Thyroid gland (tissue), 4 donors: ENCODE measurements at regions not wholly inside any gene's neighbourhood (a gene's known extent, or its start where the extent isn't known, plus 50 kb on each side); places are given as distances from the start of the nearest gene placed in this dataset.

Source experiments
- CTCF ChIP-seq, 6 experiments: fragments of 200-600 bp in 3 of 6; fragments of 450-650 bp in 3 of 6; sonication (generic) in 3 of 6; IDR thresholded peaks; one replicate each; pipeline ENCODE4 v1.5.1; 2016 to 2019; ENCODE audit warnings: antibody characterized with exemption in 6 of 6, mild to moderate bottlenecking in 2 of 6, inconsistent platforms in 1 of 6, moderate library complexity in 1 of 6
- POLR2A ChIP-seq, 2 donors: fragments of 450-650 bp; IDR thresholded peaks; one replicate each; pipeline ENCODE4 v1.6.1; 2017; ENCODE audit warnings: antibody characterized with exemption in 2 of 2, mild to moderate bottlenecking in 2 of 2, moderate library complexity in 1 of 2

- TF ChIP-seq CTCF (IDR thresholded peaks at IDR 0.05) = no peak
- TF ChIP-seq POLR2A (IDR thresholded peaks at IDR 0.05) = no peak
These were observed 195.8 kb downstream of the HIPK3 start for GRCh38 chr11:33452836-33453624.
